Stimulated activated naive CD8-positive, alpha-beta T cell treated with anti-CD3 and anti-CD28 coated beads, Interleukin-15, Interleukin-2, amounts not matched to agents 100 ng/mL and 50 ng/mL, for 24 hours (primary cell): ENCODE measurements at regions not wholly inside any gene's neighbourhood (a gene's known extent, or its start where the extent isn't known, plus 50 kb on each side); places are given as distances from the start of the nearest gene placed in this dataset.

Experiments used
- H3K27ac Mint-ChIP-seq: one replicate; pipeline ENCODE4 v1.8.0; 2021; ENCODE audit warnings: mild to moderate bottlenecking, mixed read lengths
- H3K27me3 Mint-ChIP-seq: one replicate; pipeline ENCODE4 v1.8.0; 2021; ENCODE audit warnings: mixed read lengths
- H3K36me3 Mint-ChIP-seq: one replicate; pipeline ENCODE4 v1.8.0; 2021; ENCODE audit warnings: low read depth, mixed read lengths
- H3K4me1 Mint-ChIP-seq: one replicate; pipeline ENCODE4 v1.8.0; 2021; ENCODE audit warnings: low read depth, mixed read lengths
- H3K4me3 Mint-ChIP-seq: one replicate; pipeline ENCODE4 v1.8.0; 2021; ENCODE audit warnings: mild to moderate bottlenecking, mixed read lengths
- H3K9me3 Mint-ChIP-seq: one replicate; pipeline ENCODE4 v1.8.0; 2021; ENCODE audit warnings: mixed read lengths

GRCh38 chr9:105928416-105928815 lies 234.1 kb downstream of the TMEM38B start:
- H3K27ac Mint-ChIP-seq, result no peak overlapping the region
- peaks cover 4% of the 10 kb centered on the region for H3K9me3 Mint-ChIP-seq
- no peaks in the 10 kb centered on the region for H3K4me1 Mint-ChIP-seq
- no peaks in the 10 kb centered on the region for H3K36me3 Mint-ChIP-seq
- no peak overlapping the region for H3K4me3 Mint-ChIP-seq
- H3K27me3 Mint-ChIP-seq, result no peaks in the 10 kb centered on the region

- H3K27ac Mint-ChIP-seq, result no peak overlapping the region
Observed at GRCh38 chr9:105930011-105930627, 235.8 kb downstream of the TMEM38B start.

GRCh38 chr9:105932276-105932675 lies 237.9 kb downstream of the TMEM38B start:
- H3K36me3 Mint-ChIP-seq, result no peaks in the 10 kb centered on the region
- H3K27me3 Mint-ChIP-seq, result no peaks in the 10 kb centered on the region
- H3K27ac Mint-ChIP-seq, result no peak overlapping the region
- no peak overlapping the region for H3K4me3 Mint-ChIP-seq
- H3K4me1 Mint-ChIP-seq, result no peaks in the 10 kb centered on the region
- H3K9me3 Mint-ChIP-seq, result peaks cover 8% of the 10 kb centered on the region

More at GRCh38 chr9:105930011-105930627, 235.8 kb downstream of the TMEM38B start:
- Mint-ChIP-seq H3K27me3 (no peaks in the 10 kb centered on the region), H3K9me3 (peaks cover 8% of the 10 kb centered on the region), H3K36me3 (no peaks in the 10 kb centered on the region), H3K4me1 (no peaks in the 10 kb centered on the region), H3K4me3 (no peak overlapping the region)

- H3K27me3 Mint-ChIP-seq, result no peaks in the 10 kb centered on the region
- no peak overlapping the region for H3K4me3 Mint-ChIP-seq
- no peak overlapping the region for H3K27ac Mint-ChIP-seq
- H3K4me1 Mint-ChIP-seq, result no peaks in the 10 kb centered on the region
- H3K9me3 Mint-ChIP-seq, result peaks cover 18% of the 10 kb centered on the region
- no peaks in the 10 kb centered on the region for H3K36me3 Mint-ChIP-seq
Observed at GRCh38 chr9:105950448-105950847, 256.1 kb downstream of the TMEM38B start.

- Mint-ChIP-seq H3K36me3 (no peaks in the 10 kb centered on the region), H3K27me3 (no peaks in the 10 kb centered on the region), H3K4me3 (no peak overlapping the region), H3K27ac (no peak overlapping the region), H3K4me1 (no peaks in the 10 kb centered on the region), H3K9me3 (peaks cover 18% of the 10 kb centered on the region)
Observed at GRCh38 chr9:105950894-105951293, 256.6 kb downstream of the TMEM38B start.

- Mint-ChIP-seq H3K27me3 (no peaks in the 10 kb centered on the region), H3K4me3 (no peak overlapping the region), H3K27ac (no peak overlapping the region), H3K4me1 (no peaks in the 10 kb centered on the region), H3K9me3 (no peaks in the 10 kb centered on the region), H3K36me3 (no peaks in the 10 kb centered on the region)
Observed at GRCh38 chr9:105954517-105954916, 260.2 kb downstream of the TMEM38B start.

GRCh38 chr9:105957830-105958229 lies 263.5 kb downstream of the TMEM38B start:
- no peaks in the 10 kb centered on the region for H3K36me3 Mint-ChIP-seq
- no peaks in the 10 kb centered on the region for H3K4me1 Mint-ChIP-seq
- no peak overlapping the region for H3K27ac Mint-ChIP-seq
- no peak overlapping the region for H3K4me3 Mint-ChIP-seq
- H3K27me3 Mint-ChIP-seq, result no peaks in the 10 kb centered on the region
- H3K9me3 Mint-ChIP-seq, result no peaks in the 10 kb centered on the region

GRCh38 chr9:105958587-105958986 lies 264.2 kb downstream of the TMEM38B start:
- H3K27ac Mint-ChIP-seq, result no peak overlapping the region
- H3K27me3 Mint-ChIP-seq, result no peaks in the 10 kb centered on the region
- no peaks in the 10 kb centered on the region for H3K4me1 Mint-ChIP-seq
- H3K4me3 Mint-ChIP-seq, result no peak overlapping the region
- no peaks in the 10 kb centered on the region for H3K36me3 Mint-ChIP-seq
- H3K9me3 Mint-ChIP-seq, result no peaks in the 10 kb centered on the region

- Mint-ChIP-seq H3K4me3 (no peak overlapping the region), H3K36me3 (no peaks in the 10 kb centered on the region), H3K9me3 (no peaks in the 10 kb centered on the region), H3K4me1 (no peaks in the 10 kb centered on the region), H3K27me3 (no peaks in the 10 kb centered on the region), H3K27ac (no peak overlapping the region)
Observed at GRCh38 chr9:105959531-105959930, 265.2 kb downstream of the TMEM38B start.

GRCh38 chr9:105963343-105964099 lies 269.2 kb downstream of the TMEM38B start:
- Mint-ChIP-seq H3K27ac (no peak overlapping the region), H3K9me3 (no peaks in the 10 kb centered on the region), H3K4me3 (no peak overlapping the region), H3K4me1 (no peaks in the 10 kb centered on the region), H3K36me3 (no peaks in the 10 kb centered on the region), H3K27me3 (no peaks in the 10 kb centered on the region)

- Mint-ChIP-seq H3K9me3 (no peaks in the 10 kb centered on the region), H3K27ac (no peak overlapping the region), H3K4me3 (no peak overlapping the region), H3K4me1 (no peaks in the 10 kb centered on the region), H3K36me3 (no peaks in the 10 kb centered on the region), H3K27me3 (no peaks in the 10 kb centered on the region)
Observed at GRCh38 chr9:105964156-105964555, 269.8 kb downstream of the TMEM38B start.

- Mint-ChIP-seq H3K9me3 (no peaks in the 10 kb centered on the region), H3K27ac (no peak overlapping the region), H3K4me1 (no peaks in the 10 kb centered on the region), H3K36me3 (no peaks in the 10 kb centered on the region), H3K27me3 (no peaks in the 10 kb centered on the region), H3K4me3 (no peak overlapping the region)
Observed at GRCh38 chr9:105966834-105967233, 272.5 kb downstream of the TMEM38B start.

- Mint-ChIP-seq H3K27ac (no peak overlapping the region), H3K27me3 (no peaks in the 10 kb centered on the region)
Observed at GRCh38 chr9:105967248-105967647, 272.9 kb downstream of the TMEM38B start.

GRCh38 chr9:105967797-105968196 lies 273.5 kb downstream of the TMEM38B start:
- Mint-ChIP-seq H3K4me3 (no peak overlapping the region), H3K9me3 (no peaks in the 10 kb centered on the region), H3K36me3 (no peaks in the 10 kb centered on the region), H3K27me3 (no peaks in the 10 kb centered on the region), H3K4me1 (no peaks in the 10 kb centered on the region), H3K27ac (no peak overlapping the region)

More at GRCh38 chr9:105967248-105967647, 272.9 kb downstream of the TMEM38B start:
- Mint-ChIP-seq H3K9me3 (no peaks in the 10 kb centered on the region), H3K36me3 (no peaks in the 10 kb centered on the region), H3K4me1 (no peaks in the 10 kb centered on the region), H3K4me3 (no peak overlapping the region)

- H3K36me3 Mint-ChIP-seq, result no peaks in the 10 kb centered on the region
- no peaks in the 10 kb centered on the region for H3K27me3 Mint-ChIP-seq
- no peak overlapping the region for H3K27ac Mint-ChIP-seq
- no peaks in the 10 kb centered on the region for H3K9me3 Mint-ChIP-seq
- no peaks in the 10 kb centered on the region for H3K4me1 Mint-ChIP-seq
- H3K4me3 Mint-ChIP-seq, result no peak overlapping the region
Observed at GRCh38 chr9:105968811-105969466, 274.6 kb downstream of the TMEM38B start.
